ENCODE measurements at regions not wholly inside any gene's neighbourhood (a gene's known extent, or its start where the extent isn't known, plus 50 kb on each side); places are given as distances from the start of the nearest gene placed in this dataset.
"Not testable (repeated sequence)": the region's sequence is repeated elsewhere in the genome, so short reads cannot be mapped to it uniquely, and the experiment has no call there.

DNA sequence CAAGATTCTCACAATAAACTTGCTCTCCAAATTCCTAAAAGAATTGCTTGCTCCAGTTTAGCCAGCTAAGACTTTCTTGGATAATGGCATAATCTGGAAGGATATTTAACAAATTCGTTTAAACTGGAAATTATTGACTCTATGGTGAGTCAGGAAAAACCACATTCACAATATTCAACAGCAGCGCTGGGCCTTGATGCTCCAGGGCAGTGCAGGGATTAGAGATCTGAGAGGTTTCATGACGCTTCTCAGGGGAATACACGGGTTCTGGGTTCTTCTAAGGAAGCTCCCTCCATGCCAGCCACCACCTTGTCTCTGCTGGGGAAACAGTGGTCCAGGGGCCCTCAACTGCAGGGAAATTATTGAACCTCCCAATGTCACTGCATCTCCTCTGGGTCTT is 123.3 kb upstream of the FAM20C start:
- H3K36me3 ChIP-seq (replicated peaks in 1 of 2; ENCODE audit: control insufficient read depth in 1 of 2, insufficient read depth in 2 of 2, low read length in 1 of 2); H3K4me3 ChIP-seq (ENCODE audit: low read depth in 2 of 2, low read length in 1 of 2); POLR2A ChIA-PET; H3K4me2 ChIP-seq; H3K27me3 ChIP-seq (ENCODE audit: insufficient read depth); H3F3A ChIP-seq (replicated peaks; ENCODE audit: insufficient read depth); DNase-seq; H2AFZ ChIP-seq (ENCODE audit: low read depth); CTCF ChIA-PET; H3K9me3 ChIP-seq; H4K20me1 ChIP-seq (ENCODE audit: insufficient read depth); H3K9me2 ChIP-seq; H3K79me2 ChIP-seq (ENCODE audit: insufficient read depth); H3K27ac ChIP-seq (ENCODE audit: low read depth in 2 of 2, low read length in 1 of 2); H3K4me1 ChIP-seq (ENCODE audit: control insufficient read depth in 1 of 2, insufficient read depth in 2 of 2, low read depth in 1 of 2, low read length in 1 of 2); H3K9ac ChIP-seq: not testable (repeated sequence)
- WGBS (ENCODE audit: low lambda C conversion rate): no CpG with 5 or more reads among the region's 4 CpGs

DNA sequence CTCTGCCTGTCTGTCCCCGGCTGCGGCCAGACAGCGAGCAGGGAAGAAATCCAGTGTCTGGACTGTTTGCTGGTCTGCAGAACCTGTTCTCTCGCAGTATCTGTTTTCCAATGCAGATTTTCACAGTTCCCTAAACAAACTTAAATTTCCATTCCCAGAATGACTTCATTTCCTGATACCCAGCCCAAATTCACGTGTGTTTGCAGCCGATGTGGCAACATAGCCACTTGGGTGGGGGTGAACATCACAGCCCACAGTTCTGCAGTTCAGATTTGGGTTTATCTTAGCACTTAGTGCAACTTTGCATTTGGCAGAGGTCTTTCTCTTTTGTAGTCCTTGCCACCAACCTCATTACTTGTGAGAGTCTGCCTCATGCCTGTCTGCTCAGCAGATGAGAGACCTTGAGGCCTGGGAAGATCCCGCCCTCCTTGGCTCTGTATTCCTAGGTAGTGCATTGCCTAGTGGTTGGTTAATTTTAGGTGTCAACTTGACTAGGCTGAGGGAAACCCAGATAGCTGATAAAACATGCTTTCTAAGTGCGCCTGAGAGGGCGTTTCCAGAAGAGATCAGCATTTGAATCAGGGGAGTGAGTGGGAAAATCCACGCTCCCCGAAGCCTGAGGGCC is 122.8 kb upstream of the FAM20C start:
- H3K4me2 ChIP-seq; H3K4me1 ChIP-seq (ENCODE audit: control insufficient read depth in 1 of 2, insufficient read depth in 2 of 2, low read depth in 1 of 2, low read length in 1 of 2); H3K27me3 ChIP-seq (ENCODE audit: insufficient read depth); DNase-seq; CTCF ChIA-PET; H3F3A ChIP-seq (replicated peaks; ENCODE audit: insufficient read depth); H3K9me3 ChIP-seq; H2AFZ ChIP-seq (ENCODE audit: low read depth); H3K36me3 ChIP-seq (replicated peaks in 1 of 2; ENCODE audit: control insufficient read depth in 1 of 2, insufficient read depth in 2 of 2, low read length in 1 of 2); H3K4me3 ChIP-seq (ENCODE audit: low read depth in 2 of 2, low read length in 1 of 2); H3K27ac ChIP-seq (ENCODE audit: low read depth in 2 of 2, low read length in 1 of 2); H4K20me1 ChIP-seq (ENCODE audit: insufficient read depth); H3K9ac ChIP-seq; H3K9me2 ChIP-seq; POLR2A ChIA-PET; H3K79me2 ChIP-seq (ENCODE audit: insufficient read depth): not testable (repeated sequence)
- WGBS (ENCODE audit: low lambda C conversion rate): 79% methylated on average over 8 of the region's 11 CpGs

DNA sequence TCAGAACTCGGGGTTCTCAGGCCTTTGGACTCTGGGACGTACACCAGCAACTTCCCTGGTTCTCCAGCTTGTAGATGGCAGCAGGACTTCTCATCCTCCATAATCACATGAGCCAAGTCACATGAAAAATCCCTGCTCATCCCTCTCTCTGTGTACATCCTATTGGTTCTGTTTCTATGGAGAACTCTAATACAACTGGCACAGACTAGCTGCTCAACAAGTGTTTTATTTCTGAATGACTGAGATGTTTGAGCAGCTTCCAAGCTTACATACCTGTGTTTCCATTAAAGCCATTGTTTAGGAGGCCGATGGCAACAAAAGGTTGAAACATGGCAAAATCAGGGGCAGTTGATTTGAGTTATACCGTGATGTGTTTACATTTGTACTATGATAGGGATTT is 122.2 kb upstream of the FAM20C start:
- H3K27ac ChIP-seq (ENCODE audit: low read depth in 2 of 2, low read length in 1 of 2); DNase-seq; POLR2A ChIA-PET; H2AFZ ChIP-seq (ENCODE audit: low read depth); H3K79me2 ChIP-seq (ENCODE audit: insufficient read depth); CTCF ChIA-PET; H3K9me3 ChIP-seq; H3K4me1 ChIP-seq (ENCODE audit: control insufficient read depth in 1 of 2, insufficient read depth in 2 of 2, low read depth in 1 of 2, low read length in 1 of 2); H3K9me2 ChIP-seq; H3K27me3 ChIP-seq (ENCODE audit: insufficient read depth); H3F3A ChIP-seq (replicated peaks; ENCODE audit: insufficient read depth); H3K9ac ChIP-seq; H4K20me1 ChIP-seq (ENCODE audit: insufficient read depth); H3K36me3 ChIP-seq (replicated peaks in 1 of 2; ENCODE audit: control insufficient read depth in 1 of 2, insufficient read depth in 2 of 2, low read length in 1 of 2); H3K4me2 ChIP-seq; H3K4me3 ChIP-seq (ENCODE audit: low read depth in 2 of 2, low read length in 1 of 2): not testable (repeated sequence)
- 54% methylated on average over 3 of the region's 4 CpGs for WGBS (ENCODE audit: low lambda C conversion rate)

DNA sequence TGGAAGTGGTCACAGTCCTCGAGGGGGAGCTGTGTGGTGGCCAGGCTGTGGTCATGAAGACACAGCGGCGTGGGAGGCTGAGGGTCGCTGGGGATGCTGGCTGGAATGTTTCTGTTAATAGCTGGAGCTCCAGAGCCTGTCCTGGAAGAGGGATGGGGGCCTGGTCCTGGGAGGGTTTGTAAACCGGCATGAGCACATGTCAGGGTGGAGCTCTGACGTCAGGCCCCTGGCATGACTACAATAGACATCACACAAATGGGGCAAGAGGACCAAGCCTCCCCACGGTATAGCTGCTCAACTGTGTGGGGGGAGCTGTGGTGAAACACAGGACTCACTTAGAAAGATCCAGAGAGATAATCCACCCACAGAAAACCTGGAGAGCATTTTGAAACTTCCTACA is 121.4 kb upstream of the FAM20C start:
- DNase-seq; H3K9me3 ChIP-seq; H3K79me2 ChIP-seq (ENCODE audit: insufficient read depth); H3K27me3 ChIP-seq (ENCODE audit: insufficient read depth); CTCF ChIA-PET; H3K36me3 ChIP-seq (replicated peaks in 1 of 2; ENCODE audit: control insufficient read depth in 1 of 2, insufficient read depth in 2 of 2, low read length in 1 of 2); H3K9ac ChIP-seq; H3K9me2 ChIP-seq; H3K4me3 ChIP-seq (ENCODE audit: low read depth in 2 of 2, low read length in 1 of 2); H3K4me1 ChIP-seq (ENCODE audit: control insufficient read depth in 1 of 2, insufficient read depth in 2 of 2, low read depth in 1 of 2, low read length in 1 of 2); H4K20me1 ChIP-seq (ENCODE audit: insufficient read depth); POLR2A ChIA-PET; H2AFZ ChIP-seq (ENCODE audit: low read depth); H3K27ac ChIP-seq (ENCODE audit: low read depth in 2 of 2, low read length in 1 of 2); H3K4me2 ChIP-seq; H3F3A ChIP-seq (replicated peaks; ENCODE audit: insufficient read depth): not testable (repeated sequence)
- 75% methylated on average over 4 of the region's 7 CpGs for WGBS (ENCODE audit: low lambda C conversion rate)

DNA sequence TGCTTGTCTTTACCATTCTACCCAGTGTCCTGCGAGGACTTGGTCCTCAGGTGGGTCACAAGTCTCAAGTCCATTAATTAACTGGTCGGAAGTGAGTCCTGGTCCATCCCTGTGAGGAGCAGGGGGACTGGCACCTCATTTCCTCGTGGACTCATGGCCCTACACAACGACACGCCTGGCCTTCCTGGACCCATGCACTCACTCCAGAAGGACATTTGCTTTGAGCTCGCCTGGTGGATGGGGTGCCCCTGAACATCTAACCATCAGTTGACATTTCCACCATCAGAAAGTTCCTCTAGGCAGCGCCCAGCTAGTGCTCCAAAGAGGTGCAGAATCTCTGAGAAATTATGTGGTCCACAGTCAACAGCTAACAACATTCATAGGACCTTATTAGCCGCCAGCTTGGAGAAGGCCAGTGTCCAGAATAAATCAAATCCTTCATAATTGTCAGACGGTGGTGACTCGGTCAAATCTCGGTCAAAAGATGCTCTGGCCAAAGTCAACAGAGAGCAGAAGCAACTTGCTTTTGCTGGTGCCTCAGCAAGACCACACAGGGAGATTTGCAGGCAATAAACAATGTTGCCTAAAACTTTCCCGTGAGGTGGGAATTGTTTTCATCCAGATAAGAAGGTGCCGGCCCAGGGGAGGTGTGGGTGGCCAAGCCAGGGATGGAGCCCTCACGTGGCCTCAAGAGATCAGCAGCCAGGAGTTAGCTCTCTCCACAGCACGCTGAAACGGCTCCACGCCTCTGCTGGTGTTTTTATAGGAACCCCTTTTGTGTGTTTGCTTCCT is 119.9 kb upstream of the FAM20C start:
- H3K79me2 ChIP-seq (ENCODE audit: insufficient read depth); H3K27me3 ChIP-seq (ENCODE audit: insufficient read depth); H3K9me3 ChIP-seq; H3K9ac ChIP-seq; H4K20me1 ChIP-seq (ENCODE audit: insufficient read depth); CTCF ChIA-PET; H3K4me1 ChIP-seq (ENCODE audit: control insufficient read depth in 1 of 2, insufficient read depth in 2 of 2, low read depth in 1 of 2, low read length in 1 of 2); DNase-seq; H3K4me3 ChIP-seq (ENCODE audit: low read depth in 2 of 2, low read length in 1 of 2); H2AFZ ChIP-seq (ENCODE audit: low read depth); H3F3A ChIP-seq (replicated peaks; ENCODE audit: insufficient read depth); H3K4me2 ChIP-seq; H3K9me2 ChIP-seq; H3K27ac ChIP-seq (ENCODE audit: low read depth in 2 of 2, low read length in 1 of 2); POLR2A ChIA-PET; H3K36me3 ChIP-seq (replicated peaks in 1 of 2; ENCODE audit: control insufficient read depth in 1 of 2, insufficient read depth in 2 of 2, low read length in 1 of 2): not testable (repeated sequence)
- WGBS (ENCODE audit: low lambda C conversion rate): 76% methylated on average over 13 of the region's 17 CpGs

DNA sequence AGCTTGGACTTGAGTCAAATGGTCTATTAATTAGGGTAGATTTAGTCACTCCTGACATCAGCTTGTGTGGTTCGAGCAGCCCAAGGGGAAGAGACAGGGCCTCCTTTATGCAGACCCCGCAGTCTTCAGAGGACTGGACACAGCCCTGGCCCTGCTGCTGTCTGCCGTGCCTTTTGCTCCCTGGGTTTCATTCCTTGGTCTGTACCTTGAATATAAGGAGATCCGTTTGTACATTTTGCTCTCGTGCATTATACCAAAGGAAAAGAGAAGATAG is 119.4 kb upstream of the FAM20C start:
- H3K4me2 ChIP-seq; POLR2A ChIA-PET; H3K9me2 ChIP-seq; H4K20me1 ChIP-seq (ENCODE audit: insufficient read depth); CTCF ChIA-PET; H3K27ac ChIP-seq (ENCODE audit: low read depth in 2 of 2, low read length in 1 of 2); H3K27me3 ChIP-seq (ENCODE audit: insufficient read depth); H3K79me2 ChIP-seq (ENCODE audit: insufficient read depth); H3K4me1 ChIP-seq (ENCODE audit: control insufficient read depth in 1 of 2, insufficient read depth in 2 of 2, low read depth in 1 of 2, low read length in 1 of 2); H2AFZ ChIP-seq (ENCODE audit: low read depth); DNase-seq; H3F3A ChIP-seq (replicated peaks; ENCODE audit: insufficient read depth); H3K4me3 ChIP-seq (ENCODE audit: low read depth in 2 of 2, low read length in 1 of 2); H3K36me3 ChIP-seq (replicated peaks in 1 of 2; ENCODE audit: control insufficient read depth in 1 of 2, insufficient read depth in 2 of 2, low read length in 1 of 2); H3K9ac ChIP-seq; H3K9me3 ChIP-seq: not testable (repeated sequence)
- 63% methylated on average over 1 of the region's 5 CpGs for WGBS (ENCODE audit: low lambda C conversion rate)
